ENCODE measurements at regions not wholly inside any gene's neighbourhood (a gene's known extent, or its start where the extent isn't known, plus 50 kb on each side); places are given as distances from the start of the nearest gene placed in this dataset.
"Not testable (repeated sequence)": the region's sequence is repeated elsewhere in the genome, so short reads cannot be mapped to it uniquely, and the experiment has no call there.

GRCh38 chr13:86491121-86491520 lies 691.9 kb upstream of the SLITRK6 start:
- TF ChIP-seq, protein P1, sequence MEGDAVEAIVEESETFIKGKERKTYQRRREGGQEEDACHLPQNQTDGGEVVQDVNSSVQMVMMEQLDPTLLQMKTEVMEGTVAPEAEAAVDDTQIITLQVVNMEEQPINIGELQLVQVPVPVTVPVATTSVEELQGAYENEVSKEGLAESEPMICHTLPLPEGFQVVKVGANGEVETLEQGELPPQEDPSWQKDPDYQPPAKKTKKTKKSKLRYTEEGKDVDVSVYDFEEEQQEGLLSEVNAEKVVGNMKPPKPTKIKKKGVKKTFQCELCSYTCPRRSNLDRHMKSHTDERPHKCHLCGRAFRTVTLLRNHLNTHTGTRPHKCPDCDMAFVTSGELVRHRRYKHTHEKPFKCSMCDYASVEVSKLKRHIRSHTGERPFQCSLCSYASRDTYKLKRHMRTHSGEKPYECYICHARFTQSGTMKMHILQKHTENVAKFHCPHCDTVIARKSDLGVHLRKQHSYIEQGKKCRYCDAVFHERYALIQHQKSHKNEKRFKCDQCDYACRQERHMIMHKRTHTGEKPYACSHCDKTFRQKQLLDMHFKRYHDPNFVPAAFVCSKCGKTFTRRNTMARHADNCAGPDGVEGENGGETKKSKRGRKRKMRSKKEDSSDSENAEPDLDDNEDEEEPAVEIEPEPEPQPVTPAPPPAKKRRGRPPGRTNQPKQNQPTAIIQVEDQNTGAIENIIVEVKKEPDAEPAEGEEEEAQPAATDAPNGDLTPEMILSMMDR (IDR thresholded peaks at IDR 0.05) = no peak
- no peak for TF ChIP-seq ZFX (IDR thresholded peaks at IDR 0.05; ENCODE audit: borderline replicate concordance)
- no peak overlapping the region for H3K27ac ChIP-seq

DNA sequence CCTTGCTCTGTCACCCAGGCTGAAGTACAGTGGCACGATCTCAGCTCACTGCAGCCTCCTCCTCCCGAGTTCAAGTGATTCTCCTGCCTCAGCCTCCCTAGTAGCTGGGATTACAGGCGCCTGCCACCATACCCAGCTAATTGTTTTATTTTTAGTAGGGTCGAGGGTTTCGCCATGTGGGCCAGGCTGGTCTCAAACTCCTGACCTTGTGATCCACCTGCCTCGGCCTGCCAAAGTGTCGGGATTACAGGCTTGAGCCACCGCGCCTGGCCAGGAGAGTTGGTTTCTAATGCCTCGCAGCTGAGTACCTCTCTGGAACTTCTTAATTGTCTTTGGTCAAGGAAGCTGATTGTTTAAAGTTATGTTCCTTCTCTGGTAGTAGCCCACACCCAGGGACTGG lies 702.7 kb upstream of the SLITRK6 start:
- not testable (repeated sequence) for H3K27ac ChIP-seq

- TF ChIP-seq ZFX (IDR thresholded peaks at IDR 0.05; ENCODE audit: borderline replicate concordance) = no peak
- TF ChIP-seq, protein P1 (IDR thresholded peaks at IDR 0.05) = no peak
- H3K27ac ChIP-seq = no peak overlapping the region
Observed at GRCh38 chr13:86510792-86511191, 711.6 kb upstream of the SLITRK6 start.

DNA sequence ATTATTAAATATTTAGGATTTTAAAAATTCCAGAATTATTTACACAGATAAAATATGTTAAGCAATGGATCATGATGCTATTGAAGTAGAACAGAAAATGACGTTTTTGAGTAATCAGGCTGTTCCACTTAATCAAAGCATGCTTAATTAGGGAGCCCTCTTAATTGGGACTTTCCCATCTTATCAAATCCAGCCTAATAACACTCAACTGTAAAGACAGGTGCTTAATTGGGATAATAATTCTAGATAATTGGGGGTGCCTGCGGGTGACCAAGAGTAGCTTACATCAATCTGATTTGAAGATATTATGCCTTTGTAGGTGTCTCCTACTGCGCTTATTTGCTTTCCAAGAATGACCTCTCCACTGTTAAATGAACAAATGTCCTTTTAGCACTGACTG lies 742.2 kb upstream of the SLITRK6 start:
- TF ChIP-seq ZFX (IDR thresholded peaks at IDR 0.05; ENCODE audit: borderline replicate concordance) = no peak
- TF ChIP-seq, protein P1 (IDR thresholded peaks at IDR 0.05) = no peak
- H3K27ac ChIP-seq = no peak overlapping the region

GRCh38 chr13:86554066-86554465 lies 754.8 kb upstream of the SLITRK6 start:
- no peak overlapping the region for H3K27ac ChIP-seq
- TF ChIP-seq ZFX (IDR thresholded peaks at IDR 0.05; ENCODE audit: borderline replicate concordance) = no peak
- TF ChIP-seq, protein P1 (IDR thresholded peaks at IDR 0.05) = no peak

DNA sequence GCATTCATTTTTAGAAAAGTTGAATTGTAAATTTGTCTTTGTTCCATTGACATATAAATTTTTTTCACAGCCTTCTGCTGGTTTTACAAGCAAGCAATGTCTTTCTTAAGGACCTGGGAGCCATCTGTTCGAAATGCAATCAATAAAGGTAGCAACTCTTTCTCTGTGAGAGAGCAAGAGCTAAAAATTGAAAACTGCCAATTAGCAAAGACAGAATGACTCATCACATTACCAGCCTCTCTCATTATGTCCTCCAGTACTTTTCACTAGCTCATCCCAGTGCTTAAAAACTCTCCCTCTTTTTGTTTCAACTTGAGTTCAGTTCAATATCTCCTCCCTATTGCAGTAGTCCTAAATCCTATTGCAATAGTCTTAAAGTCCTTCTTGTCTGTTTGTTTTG lies 760.7 kb upstream of the SLITRK6 start:
- TF ChIP-seq, protein P1 (IDR thresholded peaks at IDR 0.05) = no peak
- TF ChIP-seq ZFX (IDR thresholded peaks at IDR 0.05; ENCODE audit: borderline replicate concordance) = no peak
- H3K27ac ChIP-seq = no peak overlapping the region

DNA sequence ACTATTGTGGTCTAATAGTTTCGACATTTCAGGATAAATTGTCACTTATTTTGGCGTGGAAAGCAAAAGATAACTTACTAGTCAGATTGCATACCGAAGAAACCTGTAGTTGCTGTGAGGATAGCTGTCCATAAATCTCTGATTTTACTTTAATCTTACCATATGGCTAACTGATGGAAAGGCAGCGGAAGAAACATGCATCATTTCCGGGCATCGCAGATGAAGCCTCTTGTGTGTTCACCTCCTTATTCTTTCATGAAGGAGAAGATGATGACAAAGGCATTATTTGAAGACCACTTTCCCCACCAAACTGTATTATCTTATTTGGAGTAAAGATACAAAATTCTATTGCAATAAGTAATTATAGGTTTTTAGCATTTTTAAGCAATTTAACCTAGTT lies 763.6 kb upstream of the SLITRK6 start:
- no peak overlapping the region for H3K27ac ChIP-seq
- TF ChIP-seq, protein P1 (IDR thresholded peaks at IDR 0.05) = no peak
- TF ChIP-seq ZFX (IDR thresholded peaks at IDR 0.05; ENCODE audit: borderline replicate concordance) = no peak

DNA sequence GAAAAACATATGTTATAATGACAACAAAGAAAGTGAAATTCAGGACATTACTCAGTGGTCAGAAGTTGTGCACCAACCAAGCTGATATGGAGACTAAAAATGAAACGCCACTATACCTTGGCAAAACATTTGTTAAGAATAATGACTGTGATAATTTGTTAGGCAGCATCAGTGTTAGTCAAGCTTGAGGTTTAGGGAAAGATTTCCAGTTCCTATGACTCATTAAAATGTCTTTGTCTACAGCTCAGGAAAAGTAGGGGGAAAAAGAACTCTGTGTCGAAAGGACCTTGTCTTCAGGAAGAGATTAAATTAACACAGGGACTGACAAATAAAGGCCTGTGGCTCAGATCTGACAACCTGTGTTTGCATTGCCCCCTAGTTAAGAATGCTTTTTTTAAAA lies 764.1 kb upstream of the SLITRK6 start:
- H3K27ac ChIP-seq = no peak overlapping the region
- no peak for TF ChIP-seq ZFX (IDR thresholded peaks at IDR 0.05; ENCODE audit: borderline replicate concordance)
- TF ChIP-seq, protein P1 (IDR thresholded peaks at IDR 0.05) = no peak

All from 22Rv1 (cell line).